ENCODE measurements at regions not wholly inside any gene's neighbourhood (a gene's known extent, or its start where the extent isn't known, plus 50 kb on each side); places are given as distances from the start of the nearest gene placed in this dataset.

DNA sequence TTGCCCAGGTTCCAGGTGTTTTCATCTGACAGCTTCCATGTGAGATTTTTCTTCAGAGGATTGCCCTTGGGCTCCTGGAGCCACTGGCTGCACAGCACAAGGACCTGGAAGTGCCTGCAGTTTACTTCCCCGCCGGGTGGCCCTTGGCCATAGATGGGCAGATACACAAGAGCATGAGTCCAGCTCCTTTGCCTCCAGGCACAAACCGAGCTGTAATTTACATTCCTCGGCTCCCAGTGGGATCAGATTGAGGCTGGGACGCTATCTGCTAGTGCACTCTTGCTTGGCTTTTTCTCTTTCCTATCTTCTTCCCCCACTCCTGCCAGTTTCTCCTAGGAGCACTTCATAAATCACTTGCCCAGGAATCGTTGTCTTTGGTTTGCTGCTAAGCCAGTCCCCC lies 85.4 kb upstream of the RALY start (continued):
- TF ChIP-seq, protein P1, sequence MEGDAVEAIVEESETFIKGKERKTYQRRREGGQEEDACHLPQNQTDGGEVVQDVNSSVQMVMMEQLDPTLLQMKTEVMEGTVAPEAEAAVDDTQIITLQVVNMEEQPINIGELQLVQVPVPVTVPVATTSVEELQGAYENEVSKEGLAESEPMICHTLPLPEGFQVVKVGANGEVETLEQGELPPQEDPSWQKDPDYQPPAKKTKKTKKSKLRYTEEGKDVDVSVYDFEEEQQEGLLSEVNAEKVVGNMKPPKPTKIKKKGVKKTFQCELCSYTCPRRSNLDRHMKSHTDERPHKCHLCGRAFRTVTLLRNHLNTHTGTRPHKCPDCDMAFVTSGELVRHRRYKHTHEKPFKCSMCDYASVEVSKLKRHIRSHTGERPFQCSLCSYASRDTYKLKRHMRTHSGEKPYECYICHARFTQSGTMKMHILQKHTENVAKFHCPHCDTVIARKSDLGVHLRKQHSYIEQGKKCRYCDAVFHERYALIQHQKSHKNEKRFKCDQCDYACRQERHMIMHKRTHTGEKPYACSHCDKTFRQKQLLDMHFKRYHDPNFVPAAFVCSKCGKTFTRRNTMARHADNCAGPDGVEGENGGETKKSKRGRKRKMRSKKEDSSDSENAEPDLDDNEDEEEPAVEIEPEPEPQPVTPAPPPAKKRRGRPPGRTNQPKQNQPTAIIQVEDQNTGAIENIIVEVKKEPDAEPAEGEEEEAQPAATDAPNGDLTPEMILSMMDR (IDR thresholded peaks at IDR 0.05; ENCODE audit: control extremely low read depth in 1 of 3, insufficient read depth in 1 of 3, low read depth in 1 of 3, low read length in 3 of 3): no peak
- no peak for TF ChIP-seq NANOG (IDR thresholded peaks at IDR 0.05; ENCODE audit: insufficient read depth, low read depth, low read length, poor library complexity, severe bottlenecking)

Data from H1 (cell line).